ENCODE measurements at regions not wholly inside any gene's neighbourhood (a gene's known extent, or its start where the extent isn't known, plus 50 kb on each side); places are given as distances from the start of the nearest gene placed in this dataset.

DNA sequence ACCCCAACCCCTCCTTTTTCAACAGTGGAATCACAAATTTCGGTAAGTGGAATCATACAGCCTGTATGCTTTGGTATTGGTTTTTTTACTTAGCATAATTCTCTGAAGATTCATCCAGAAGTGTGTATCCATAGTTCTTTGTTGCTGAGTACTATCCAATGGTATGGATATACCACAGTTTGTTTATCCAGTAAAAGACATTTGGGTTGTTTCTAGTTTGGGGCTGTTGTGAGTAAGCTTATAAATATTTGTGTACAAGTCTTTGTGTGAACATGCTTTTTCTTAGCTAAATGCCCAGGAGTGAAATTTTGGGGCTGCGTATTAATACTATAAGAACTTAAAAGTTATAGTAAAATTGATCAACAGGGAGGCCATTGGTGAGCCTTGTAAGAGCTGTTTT, 57.5 kb upstream of the GC start:
- Histone ChIP-seq H3K4ac (ENCODE audit: low read length) (no peak overlapping the region), H3K4me2 (ENCODE audit: insufficient read depth, low read length, poor library complexity, severe bottlenecking) (no peak overlapping the region), H3K79me1 (ENCODE audit: low read depth, low read length) (no peaks in the 10 kb centered on the region), H3K36me3 (replicated peaks in 1 of 2; ENCODE audit: control insufficient read depth in 2 of 2, insufficient read depth in 2 of 2, low read length in 2 of 2) (no peaks in the 10 kb centered on the region), H2AFZ (ENCODE audit: low read length) (no peak overlapping the region), H2BK15ac (ENCODE audit: low read length) (no peak overlapping the region), H2BK5ac (ENCODE audit: low read length) (no peak overlapping the region), H3K27me3 (ENCODE audit: control insufficient read depth in 3 of 3, insufficient read depth in 3 of 3, low read depth in 1 of 3, low read length in 3 of 3) (no peaks in the 10 kb centered on the region), H3K23ac (ENCODE audit: low read depth, low read length, poor library complexity) (no peak overlapping the region), H3K4me1 (ENCODE audit: control insufficient read depth in 2 of 2, insufficient read depth in 1 of 2, low read depth in 1 of 2, low read length in 2 of 2) (no peaks in the 10 kb centered on the region), H3K4me3 (ENCODE audit: low read length in 2 of 2) (no peak overlapping the region), H2AK5ac (ENCODE audit: low read depth, low read length) (no peak overlapping the region), H4K91ac (ENCODE audit: low read depth, low read length, poor library complexity) (no peak overlapping the region), H3K14ac (ENCODE audit: low read length) (no peak overlapping the region), H2BK12ac (ENCODE audit: low read length) (no peak overlapping the region), H2BK120ac (ENCODE audit: low read depth, low read length) (no peak overlapping the region), H3K9ac (ENCODE audit: low read depth, low read length, poor library complexity) (no peak overlapping the region), H3K18ac (ENCODE audit: low read length) (no peak overlapping the region), H3K27ac (replicated peaks; ENCODE audit: low read length) (no peak overlapping the region), H3K9me3 (replicated peaks in 1 of 2; ENCODE audit: control insufficient read depth in 2 of 2, insufficient read depth in 1 of 2, low read depth in 1 of 2, low read length in 2 of 2) (no peaks in the 10 kb centered on the region), H4K8ac (ENCODE audit: low read depth, low read length) (no peak overlapping the region)
- DNase-seq (ENCODE audit: low spot score), result no peak
- WGBS, 2 donors (ENCODE audit: extremely low coverage in 2 of 2, insufficient read length in 2 of 2, insufficient replicate concordance in 1 of 2), result no CpG with 5 or more reads among the region's 2 CpGs

- H2BK5ac ChIP-seq (ENCODE audit: low read length), result no peak overlapping the region
- no peak overlapping the region for H3K4me3 ChIP-seq (ENCODE audit: low read length in 2 of 2)
- no peaks in the 10 kb centered on the region for H3K36me3 ChIP-seq (replicated peaks in 1 of 2; ENCODE audit: control insufficient read depth in 2 of 2, insufficient read depth in 2 of 2, low read length in 2 of 2)
- H4K8ac ChIP-seq (ENCODE audit: low read depth, low read length), result no peak overlapping the region
- no peaks in the 10 kb centered on the region for H3K4me1 ChIP-seq (ENCODE audit: control insufficient read depth in 2 of 2, insufficient read depth in 1 of 2, low read depth in 1 of 2, low read length in 2 of 2)
- DNase-seq (ENCODE audit: low spot score), result no peak
- H3K4ac ChIP-seq (ENCODE audit: low read length), result no peak overlapping the region
- WGBS, 2 donors (ENCODE audit: extremely low coverage in 2 of 2, insufficient read length in 2 of 2, insufficient replicate concordance in 1 of 2), result no CpG with 5 or more reads among the region's 1 CpG
- H2BK15ac ChIP-seq (ENCODE audit: low read length), result no peak overlapping the region
- H2BK120ac ChIP-seq (ENCODE audit: low read depth, low read length), result no peak overlapping the region
- no peaks in the 10 kb centered on the region for H3K27me3 ChIP-seq (ENCODE audit: control insufficient read depth in 3 of 3, insufficient read depth in 3 of 3, low read depth in 1 of 3, low read length in 3 of 3)
- no peak overlapping the region for H3K18ac ChIP-seq (ENCODE audit: low read length)
- no peak overlapping the region for H3K27ac ChIP-seq (replicated peaks; ENCODE audit: low read length)
- no peak overlapping the region for H2BK12ac ChIP-seq (ENCODE audit: low read length)
- H3K4me2 ChIP-seq (ENCODE audit: insufficient read depth, low read length, poor library complexity, severe bottlenecking), result no peak overlapping the region
- H3K79me1 ChIP-seq (ENCODE audit: low read depth, low read length), result no peaks in the 10 kb centered on the region
- no peak overlapping the region for H2AK5ac ChIP-seq (ENCODE audit: low read depth, low read length)
- H2AFZ ChIP-seq (ENCODE audit: low read length), result no peak overlapping the region
- no peak overlapping the region for H3K23ac ChIP-seq (ENCODE audit: low read depth, low read length, poor library complexity)
- H4K91ac ChIP-seq (ENCODE audit: low read depth, low read length, poor library complexity), result no peak overlapping the region
- no peak overlapping the region for H3K9ac ChIP-seq (ENCODE audit: low read depth, low read length, poor library complexity)
- H3K9me3 ChIP-seq (replicated peaks in 1 of 2; ENCODE audit: control insufficient read depth in 2 of 2, insufficient read depth in 1 of 2, low read depth in 1 of 2, low read length in 2 of 2), result no peaks in the 10 kb centered on the region
- no peak overlapping the region for H3K14ac ChIP-seq (ENCODE audit: low read length)
Measured at GRCh38 chr4:71847300-71847699, 63.4 kb upstream of the GC start.

DNA sequence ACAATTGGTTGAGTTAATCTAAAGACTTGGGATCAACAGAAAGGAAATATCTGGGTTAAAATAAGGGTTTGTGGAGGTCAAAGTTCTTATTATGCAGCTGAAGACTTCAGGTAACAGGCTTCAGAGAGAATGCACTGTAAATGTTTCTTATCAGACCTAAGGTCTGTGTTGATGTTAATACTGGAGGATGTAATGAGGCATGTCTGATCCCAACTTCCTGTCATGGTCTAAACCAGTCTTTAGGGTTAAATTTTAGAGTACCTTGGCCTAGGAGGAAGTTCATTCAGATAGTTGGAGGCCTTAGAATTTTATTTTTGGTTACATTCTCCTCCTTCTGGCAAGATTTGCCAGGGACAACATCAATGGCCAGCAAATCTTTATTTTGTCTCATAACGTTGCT, 72.1 kb upstream of the GC start:
- no peak overlapping the region for H3K18ac ChIP-seq (ENCODE audit: low read length)

DNA sequence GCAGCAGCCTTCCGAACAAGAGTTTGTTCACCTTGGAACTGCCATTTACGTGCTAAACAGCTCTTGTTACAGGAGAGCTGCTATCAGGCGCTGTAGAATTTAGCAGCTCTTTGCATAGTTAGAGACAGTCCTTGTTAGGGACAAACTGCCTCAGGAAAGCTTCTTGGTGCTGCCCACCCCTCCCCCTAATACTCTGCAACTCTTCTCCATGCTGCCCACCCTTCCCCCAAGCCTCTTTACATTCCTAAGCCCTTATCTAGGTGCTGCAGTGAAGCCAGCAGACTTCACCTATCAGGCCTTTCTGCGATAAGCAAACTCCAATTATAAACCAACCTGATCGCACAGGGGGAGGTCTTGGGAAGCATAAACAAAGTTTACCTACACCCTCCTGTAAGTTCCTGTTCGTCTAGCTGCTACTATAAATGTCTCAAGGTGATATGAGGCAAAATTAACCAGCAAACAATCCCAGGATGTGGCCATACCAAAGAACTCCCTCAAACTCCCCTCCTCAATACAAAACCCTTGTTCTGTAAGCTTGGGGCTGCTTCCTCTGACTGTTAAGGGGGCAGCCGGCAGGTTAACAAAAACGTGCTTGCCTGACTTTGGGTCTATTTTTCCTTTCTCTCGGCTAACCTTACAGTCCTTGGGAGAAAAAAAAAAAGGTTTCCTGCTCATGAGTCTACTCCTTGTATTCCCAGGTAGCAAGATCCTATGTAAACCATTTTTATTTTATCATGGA, 74.0 kb upstream of the GC start:
- Histone ChIP-seq H3K4me2 (ENCODE audit: insufficient read depth, low read length, poor library complexity, severe bottlenecking) (peak overlapping the region; percentile 14), H2BK120ac (ENCODE audit: low read depth, low read length) (no peak overlapping the region), H2BK12ac (ENCODE audit: low read length) (no peak overlapping the region), H3K27me3 (ENCODE audit: control insufficient read depth in 3 of 3, insufficient read depth in 3 of 3, low read depth in 1 of 3, low read length in 3 of 3) (no peaks in the 10 kb centered on the region), H4K91ac (ENCODE audit: low read depth, low read length, poor library complexity) (no peak overlapping the region), H2BK5ac (ENCODE audit: low read length) (no peak overlapping the region), H3K27ac (replicated peaks; ENCODE audit: low read length) (peak overlapping the region; percentile 33), H3K14ac (ENCODE audit: low read length) (no peak overlapping the region), H3K23ac (ENCODE audit: low read depth, low read length, poor library complexity) (no peak overlapping the region), H3K4ac (ENCODE audit: low read length) (no peak overlapping the region), H2AK5ac (ENCODE audit: low read depth, low read length) (no peak overlapping the region), H3K18ac (ENCODE audit: low read length) (no peak overlapping the region), H3K4me3 (ENCODE audit: low read length in 2 of 2) (no peak overlapping the region), H3K79me1 (ENCODE audit: low read depth, low read length) (no peaks in the 10 kb centered on the region), H4K8ac (ENCODE audit: low read depth, low read length) (no peak overlapping the region), H3K9ac (ENCODE audit: low read depth, low read length, poor library complexity) (no peak overlapping the region), H3K36me3 (replicated peaks in 1 of 2; ENCODE audit: control insufficient read depth in 2 of 2, insufficient read depth in 2 of 2, low read length in 2 of 2) (no peaks in the 10 kb centered on the region), H3K9me3 (replicated peaks in 1 of 2; ENCODE audit: control insufficient read depth in 2 of 2, insufficient read depth in 1 of 2, low read depth in 1 of 2, low read length in 2 of 2) (peaks cover 0 to 5% of the 10 kb centered on the region in 2 donors), H2BK15ac (ENCODE audit: low read length) (no peak overlapping the region), H2AFZ (ENCODE audit: low read length) (no peak overlapping the region), H3K4me1 (ENCODE audit: control insufficient read depth in 2 of 2, insufficient read depth in 1 of 2, low read depth in 1 of 2, low read length in 2 of 2) (peaks cover 0 to 5% of the 10 kb centered on the region in 2 donors)
- WGBS, 2 donors (ENCODE audit: extremely low coverage in 2 of 2, insufficient read length in 2 of 2, insufficient replicate concordance in 1 of 2), result no CpG with 5 or more reads among the region's 9 CpGs
- DNase-seq (ENCODE audit: low spot score), result peak; percentile 21

More for the DNA sequence above, 72.1 kb upstream of the GC start:
- whole genome bisulfite sequencing, 2 donors (ENCODE audit: extremely low coverage in 2 of 2, insufficient read length in 2 of 2, insufficient replicate concordance in 1 of 2), result no CpG with 5 or more reads among the region's 1 CpG
- no peak overlapping the region for H3K4ac ChIP-seq (ENCODE audit: low read length)
- no peak overlapping the region for H2AK5ac ChIP-seq (ENCODE audit: low read depth, low read length)
- no peak overlapping the region for H2BK120ac ChIP-seq (ENCODE audit: low read depth, low read length)
- H3K27ac ChIP-seq (replicated peaks; ENCODE audit: low read length), result no peak overlapping the region
- no peak overlapping the region for H2BK15ac ChIP-seq (ENCODE audit: low read length)
- no peak overlapping the region for H2BK5ac ChIP-seq (ENCODE audit: low read length)
- no peak overlapping the region for H4K91ac ChIP-seq (ENCODE audit: low read depth, low read length, poor library complexity)
- H3K36me3 ChIP-seq (replicated peaks in 1 of 2; ENCODE audit: control insufficient read depth in 2 of 2, insufficient read depth in 2 of 2, low read length in 2 of 2), result no peaks in the 10 kb centered on the region
- H3K27me3 ChIP-seq (ENCODE audit: control insufficient read depth in 3 of 3, insufficient read depth in 3 of 3, low read depth in 1 of 3, low read length in 3 of 3), result no peaks in the 10 kb centered on the region
- H3K14ac ChIP-seq (ENCODE audit: low read length), result no peak overlapping the region
- H4K8ac ChIP-seq (ENCODE audit: low read depth, low read length), result no peak overlapping the region
- H3K4me3 ChIP-seq (ENCODE audit: low read length in 2 of 2), result no peak overlapping the region
- peaks cover 0 to 5% of the 10 kb centered on the region in 2 donors for H3K9me3 ChIP-seq (replicated peaks in 1 of 2; ENCODE audit: control insufficient read depth in 2 of 2, insufficient read depth in 1 of 2, low read depth in 1 of 2, low read length in 2 of 2)
- no peak for DNase-seq (ENCODE audit: low spot score)
- no peak overlapping the region for H2BK12ac ChIP-seq (ENCODE audit: low read length)
- H3K4me1 ChIP-seq (ENCODE audit: control insufficient read depth in 2 of 2, insufficient read depth in 1 of 2, low read depth in 1 of 2, low read length in 2 of 2), result peaks cover 0 to 5% of the 10 kb centered on the region in 2 donors
- no peak overlapping the region for H3K9ac ChIP-seq (ENCODE audit: low read depth, low read length, poor library complexity)
- H2AFZ ChIP-seq (ENCODE audit: low read length), result no peak overlapping the region
- no peaks in the 10 kb centered on the region for H3K79me1 ChIP-seq (ENCODE audit: low read depth, low read length)
- H3K4me2 ChIP-seq (ENCODE audit: insufficient read depth, low read length, poor library complexity, severe bottlenecking), result no peak overlapping the region
- H3K23ac ChIP-seq (ENCODE audit: low read depth, low read length, poor library complexity), result no peak overlapping the region

Measured in neuronal stem cell (in vitro differentiated cells).